Heart right ventricle (tissue), 16 donors: ENCODE measurements at regions not wholly inside any gene's neighbourhood (a gene's known extent, or its start where the extent isn't known, plus 50 kb on each side); places are given as distances from the start of the nearest gene placed in this dataset.

Experiments used
- ATAC-seq, 8 donors: fragments of 200-7000 bp; cut with Tn5 transposase; one replicate each; pipeline ENCODE4 v1.9.1; 2020; ENCODE audit warnings: mild to moderate bottlenecking in 8 of 8, moderate library complexity in 8 of 8, moderate number of reproducible peaks in 1 of 8
- DNase-seq, 2 donors: peaks; one replicate each; pipeline ENCODE4 v3.0.0-alpha.2; 2020
- H3K27ac ChIP-seq, 10 donors: fragments of 200-600 bp; sonication (generic) in 2 of 10; one replicate each; pipeline versions ENCODE4 v1.5.0 to v1.8.0; 2020 to 2022; ENCODE audit warnings: mild to moderate bottlenecking in 3 of 10
- H3K27me3 ChIP-seq, 7 donors: fragments of 200-600 bp; one replicate each; pipeline ENCODE4 v1.8.0; 2021 to 2022; ENCODE audit warnings: mild to moderate bottlenecking in 2 of 7
- H3K36me3 ChIP-seq, 9 donors: fragments of 200-600 bp; sonication (generic) in 1 of 9; one replicate each; pipeline versions ENCODE4 v1.5.0 to v1.8.0; 2020 to 2022; ENCODE audit warnings: mild to moderate bottlenecking in 2 of 9
- H3K4me1 ChIP-seq, 9 donors: fragments of 200-600 bp; sonication (generic) in 1 of 9; one replicate each; pipeline versions ENCODE4 v1.5.0 to v1.8.0; 2020 to 2022; ENCODE audit warnings: mild to moderate bottlenecking in 4 of 9
- H3K4me3 ChIP-seq, 10 donors: fragments of 200-600 bp; sonication (generic) in 2 of 10; one replicate each; pipeline versions ENCODE4 v1.5.0 to v1.8.0; 2020 to 2022; ENCODE audit warnings: mild to moderate bottlenecking in 7 of 10, moderate library complexity in 2 of 10
- H3K9me3 ChIP-seq, 11 donors: fragments of 200-600 bp in 10 of 11; sonication (generic) in 2 of 11; one replicate each; pipeline versions ENCODE4 v1.5.0 to v1.8.0; 2013 to 2022; ENCODE audit warnings: mild to moderate bottlenecking in 2 of 11, control low read depth in 1 of 11, moderate library complexity in 1 of 11
- CTCF ChIP-seq, 9 donors: fragments of 200-600 bp; sonication (generic) in 2 of 9; IDR thresholded peaks; one replicate each; pipeline versions ENCODE4 v1.5.0 to v1.8.0; 2021 to 2022; ENCODE audit warnings: antibody characterized with exemption in 9 of 9, mild to moderate bottlenecking in 5 of 9, moderate library complexity in 1 of 9
- whole genome bisulfite sequencing, 2 donors: extraction: QIAGEN DNeasy Blood & Tissue Kit; methylation state at CpG; one replicate each; pipeline ENCODE4 v1.1.7; 2013; ENCODE audit warnings: inconsistent platforms in 1 of 2; 5-methylcytosine and 5-hydroxymethylcytosine counted together
- intact Hi-C, 10 donors: fragments of 100-400 bp; cut with DNase I; formaldehyde crosslinking; loops; one replicate each; pipeline versions ENCODE4 v1.11.1 to v1.14.2; 2022
- donor health status: Arrhythmogenic right ventricular cardiomyopathy.
- donor health status: ischemic (EF 13 %, LVEDD 7.1; RV severe dilation, severe dysfunction).
- donor health status: healthy with polysubstance abuse.
- donor health status: DM: no; HTN: yes; CAD: no.
- donor health status: DM: no; HTN: no; CAD: no.
- donor health status: ischemic (EF 25% LVEDD 6.9; RV normal size, moderate dysfunction).
- donor health status: ischemic (EF 25% LVEDD 5.7; RV mildly dilated, moderate dysfunction).
- donor health status: healthy.
- donor health status: DM: yes; HTN: yes; CAD: no.
- donor health status: Ischemic cardiomyopathy.
- donor health status: ischemic (EF 35%, LVEDD 5.7; RV mildly dilated, moderate dysfunction).
- donor health status: nonischemic (EF 11% LVEDD 7.7; RV severe dilation, severe dysfunction).
- donor health status: DM: yes; HTN: yes; CAD: no.
- donor health status: PGD.
- donor health status: ischemic (EF 29% LVEDD 5.4; RV normal size, mild dysfunction).
- donor health status: nonischemic (EF 23%, LVEDD 6.1; RV moderate dilation, normal function).

- no peak for DNase-seq
- intact Hi-C loops: no loop called here
- H3K9me3 ChIP-seq: peaks cover 0 to 6% (median 0%) of the 10 kb centered on the region in 11 donors
- no peak overlapping the region for H3K4me3 ChIP-seq
- no peaks in the 10 kb centered on the region for H3K4me1 ChIP-seq
- 62% methylated on average over 1 of the region's 1 CpG for WGBS, 2 donors
- no peak for TF ChIP-seq CTCF (IDR thresholded peaks at IDR 0.05)
- no peaks in the 10 kb centered on the region for H3K36me3 ChIP-seq
- H3K27me3 ChIP-seq: no peaks in the 10 kb centered on the region
- no peak for ATAC-seq
- no peak overlapping the region for H3K27ac ChIP-seq
Observed at GRCh38 chr5:121138952-121139351, 674.9 kb downstream of the PRR16 start.

- no peak for ATAC-seq
- H3K4me3 ChIP-seq: no peak overlapping the region
Observed at GRCh38 chr5:121144764-121145163, 680.7 kb downstream of the PRR16 start.

GRCh38 chr5:121151534-121151933, 687.4 kb downstream of the PRR16 start:
- H3K4me3 ChIP-seq: no peak overlapping the region
- no peaks in the 10 kb centered on the region for H3K27me3 ChIP-seq
- no peaks in the 10 kb centered on the region for H3K4me1 ChIP-seq
- TF ChIP-seq CTCF (IDR thresholded peaks at IDR 0.05): no peak
- no peaks in the 10 kb centered on the region for H3K9me3 ChIP-seq
- WGBS, 2 donors: 81 to 89% methylated on average over 2 of the region's 2 CpGs
- no peak for ATAC-seq
- no peaks in the 10 kb centered on the region for H3K36me3 ChIP-seq
- H3K27ac ChIP-seq: no peak overlapping the region
- no peak for DNase-seq
- intact Hi-C loops: no loop called here

More at GRCh38 chr5:121144764-121145163, 680.7 kb downstream of the PRR16 start:
- 22 to 35% methylated on average over 1 of the region's 1 CpG for WGBS, 2 donors
- Histone ChIP-seq H3K27me3 (no peaks in the 10 kb centered on the region), H3K9me3 (peaks cover 0 to 6% (median 0%) of the 10 kb centered on the region in 11 donors), H3K27ac (no peak overlapping the region), H3K4me1 (no peaks in the 10 kb centered on the region), H3K36me3 (no peaks in the 10 kb centered on the region)
- no peak for TF ChIP-seq CTCF (IDR thresholded peaks at IDR 0.05)
- DNase-seq: no peak
- intact Hi-C loops: no loop called here

GRCh38 chr5:121152411-121152810, 688.3 kb downstream of the PRR16 start:
- no peak for TF ChIP-seq CTCF (IDR thresholded peaks at IDR 0.05)
- Histone ChIP-seq H3K4me1 (no peaks in the 10 kb centered on the region), H3K36me3 (no peaks in the 10 kb centered on the region), H3K4me3 (no peak overlapping the region), H3K27me3 (no peaks in the 10 kb centered on the region), H3K27ac (no peak overlapping the region), H3K9me3 (no peaks in the 10 kb centered on the region)
- DNase-seq: no peak
- no peak for ATAC-seq
- intact Hi-C loops: no loop called here

- intact Hi-C loops: no loop called here
- no peak for TF ChIP-seq CTCF (IDR thresholded peaks at IDR 0.05)
- no peak for DNase-seq
- Histone ChIP-seq H3K27ac (no peak overlapping the region), H3K27me3 (no peaks in the 10 kb centered on the region), H3K4me3 (no peak overlapping the region), H3K4me1 (no peaks in the 10 kb centered on the region), H3K36me3 (no peaks in the 10 kb centered on the region), H3K9me3 (no peaks in the 10 kb centered on the region)
- 75 to 84% methylated on average over 1 of the region's 1 CpG for WGBS, 2 donors
- no peak for ATAC-seq
Observed at GRCh38 chr5:121156565-121156964, 692.5 kb downstream of the PRR16 start.
